GM12878 (cell line): ENCODE measurements at regions not wholly inside any gene's neighbourhood (a gene's known extent, or its start where the extent isn't known, plus 50 kb on each side); places are given as distances from the start of the nearest gene placed in this dataset.

Experiments
- ATAC-seq: fragments of 200-7000 bp; cut with Tn5 transposase; 3 replicates; pipeline ENCODE4 v1.9.1; 2020; ENCODE audit warnings: mild to moderate bottlenecking, moderate library complexity
- BruUV-seq: library from RNA; stranded (reverse); fragments of 400-500 nt; replicated peaks from 2 replicates; lab custom pipeline; 2021; lab: Mats Ljungman, UMichigan
- CTCF ChIA-PET: fragments of 300-600 bp; sonication (Branson Sonifier 250); formaldehyde crosslinking; extraction: SDS; loops from one replicate; lab custom pipeline; 2021; ENCODE audit warnings: inconsistent platforms; lab: Yijun Ruan, JAX
- POLR2A ChIA-PET: fragments of 350-600 bp; formaldehyde crosslinking; extraction: SDS; loops from one replicate; lab custom pipeline; 2021; ENCODE audit warnings: inconsistent platforms; lab: Charles Lee
- RAD21 ChIA-PET: fragments of 300-600 bp; sonication (Branson Sonifier 250); formaldehyde crosslinking; loops from one replicate; lab custom pipeline; 2023; ENCODE audit warnings: antibody characterized with exemption; ENCODE audit not compliant: unreplicated experiment; lab: Charles Lee
- SMC1A ChIA-PET: fragments of 300-600 bp; sonication (Branson Sonifier 250); formaldehyde crosslinking; loops from one replicate; lab custom pipeline; 2023; ENCODE audit not compliant: unreplicated experiment, uncharacterized antibody; lab: Charles Lee
- DNase-seq: peaks from one replicate; pipeline ENCODE4 v3.0.0-alpha.2; 2011; ENCODE audit warnings: low read depth, low spot score
- FAIRE-seq: peaks from 3 replicates; lab custom pipeline; 2011; peaks lifted over from hg19 to GRCh38; lab: Jason Lieb, UNC
- H2AFZ ChIP-seq: 2 replicates; pipeline ENCODE4 v1.6.0; 2011; ENCODE audit warnings: low read depth, low read length, control low read depth; ENCODE audit not compliant: control insufficient read depth
- H3K27ac ChIP-seq: 2 replicates; pipeline ENCODE4 v1.5.1; 2011; ENCODE audit warnings: control low read depth; ENCODE audit not compliant: control insufficient read depth, insufficient read depth
- H3K27me3 ChIP-seq, 2 experiments: replicated peaks in 1 of 2; 2 replicates each; pipeline versions ENCODE4 v1.6.0 to v1.6.1; 2011; ENCODE audit warnings: low read length in 1 of 2; ENCODE audit not compliant: control insufficient read depth in 2 of 2, insufficient read depth in 2 of 2
- H3K36me3 ChIP-seq, 2 experiments: 2 replicates each; pipeline ENCODE4 v1.5.1; 2011; ENCODE audit warnings: low read length in 1 of 2; ENCODE audit not compliant: control insufficient read depth in 2 of 2, insufficient read depth in 2 of 2
- H3K4me1 ChIP-seq: 2 replicates; pipeline ENCODE4 v1.6.1; 2011; ENCODE audit warnings: mild to moderate bottlenecking, low read length, moderate library complexity, mixed read lengths; ENCODE audit not compliant: control insufficient read depth, insufficient read depth
- H3K4me2 ChIP-seq: 2 replicates; pipeline ENCODE4 v1.6.0; 2011; ENCODE audit warnings: control low read depth; ENCODE audit not compliant: control insufficient read depth, insufficient read depth
- H3K4me3 ChIP-seq: fragments of 200-600 bp; sonication (generic); 2 replicates; pipeline ENCODE4 v1.5.1; 2016
- H3K79me2 ChIP-seq: 2 replicates; pipeline ENCODE4 v1.6.0; 2011; ENCODE audit warnings: low read length; ENCODE audit not compliant: control insufficient read depth, insufficient read depth
- H3K9ac ChIP-seq: 2 replicates; pipeline ENCODE4 v1.8.0; 2011; ENCODE audit warnings: low read length, control low read depth, mixed read lengths; ENCODE audit not compliant: control insufficient read depth, insufficient read depth
- H3K9me3 ChIP-seq: replicated peaks from 3 replicates; pipeline ENCODE4 v1.5.1; 2011; ENCODE audit warnings: mild to moderate bottlenecking, low read length; ENCODE audit not compliant: control insufficient read depth, insufficient read depth
- H4K20me1 ChIP-seq: 2 replicates; pipeline ENCODE4 v1.6.0; 2011; ENCODE audit not compliant: control insufficient read depth, insufficient read depth
- BCL3 ChIP-seq: IDR thresholded peaks from 2 replicates; pipeline ENCODE4 v1.6.1; 2011; ENCODE audit warnings: borderline replicate concordance, low read depth, mild to moderate bottlenecking, moderate library complexity, low read length; ENCODE audit not compliant: insufficient read depth, poor library complexity, severe bottlenecking
- CBFB ChIP-seq: IDR thresholded peaks from 2 replicates; pipeline ENCODE4 v1.6.1; 2016; ENCODE audit warnings: antibody characterized with exemption, low read depth
- CEBPB ChIP-seq, 2 experiments: fragments of 150-350 bp in 1 of 2; IDR thresholded peaks; 2 replicates each; pipeline ENCODE4 v1.6.1; 2012 to 2014; ENCODE audit warnings: low read depth in 2 of 2, low read length in 2 of 2, borderline replicate concordance in 1 of 2, inconsistent platforms in 1 of 2
- HCFC1 ChIP-seq: fragments of 150-350 bp; IDR thresholded peaks from 2 replicates; pipeline ENCODE4 v1.6.1; 2014; ENCODE audit warnings: low read length
- HDAC2 ChIP-seq: fragments of 200-600 bp; sonication (generic); IDR thresholded peaks from 2 replicates; pipeline ENCODE4 v1.6.1; 2017
- HDGF ChIP-seq: fragments of 450-650 bp; IDR thresholded peaks from 2 replicates; pipeline ENCODE4 v1.6.1; 2016; ENCODE audit warnings: antibody characterized with exemption
- KAT2A ChIP-seq: conservative IDR thresholded peaks from 2 replicates; pipeline ENCODE4 v1.6.1; 2011; ENCODE audit warnings: low read depth, low read length; ENCODE audit not compliant: control insufficient read depth
- KLF5 ChIP-seq: fragments of 450-650 bp; IDR thresholded peaks from 2 replicates; pipeline ENCODE4 v1.6.1; 2014; ENCODE audit warnings: mild to moderate bottlenecking; ENCODE audit not compliant: partially characterized antibody
- MYC ChIP-seq: IDR thresholded peaks from 2 replicates; pipeline ENCODE4 v1.6.1; 2011; ENCODE audit warnings: mild to moderate bottlenecking, low read length, moderate library complexity, inconsistent platforms; ENCODE audit not compliant: insufficient read depth, insufficient replicate concordance, insufficient read length, severe bottlenecking
- NFYA ChIP-seq: IDR thresholded peaks from 2 replicates; pipeline ENCODE4 v1.6.1; 2011; ENCODE audit warnings: low read depth, mild to moderate bottlenecking, low read length, improper control_type of control experiment, borderline replicate concordance
- PML ChIP-seq: IDR thresholded peaks from 2 replicates; pipeline ENCODE4 v1.6.1; 2012; ENCODE audit warnings: low read length, inconsistent platforms
- TCF12 ChIP-seq: IDR thresholded peaks from 2 replicates; pipeline ENCODE4 v1.6.1; 2011; ENCODE audit warnings: low read depth, mild to moderate bottlenecking, low read length
- ZNF24 ChIP-seq: fragments of 450-650 bp; IDR thresholded peaks from 2 replicates; pipeline ENCODE4 v1.6.1; 2017; ENCODE audit warnings: antibody characterized with exemption, mild to moderate bottlenecking
- ZNF622 ChIP-seq: fragments of 450-650 bp; IDR thresholded peaks from 2 replicates; pipeline ENCODE4 v1.6.1; 2017; ENCODE audit warnings: mild to moderate bottlenecking, inconsistent platforms
- WGBS: methylation state at CpG from one replicate; pipeline ENCODE4 v1.1.6; 2016; ENCODE audit warnings: low lambda C conversion rate; ENCODE audit not compliant: insufficient replicate concordance, insufficient coverage; ENCODE audit errors: missing lambda C conversion rate; 5-methylcytosine and 5-hydroxymethylcytosine counted together
- in situ Hi-C: fragments of 300-500 bp; cut with MboI; formaldehyde crosslinking; loops from 9 replicates; pipeline ENCODE4 v1.14.3; 2018; ENCODE audit warnings: mixed read lengths
- intact Hi-C: fragments of 100-400 bp; cut with micrococcal nuclease; formaldehyde crosslinking; loops from one replicate; pipeline ENCODE4 v1.14.2; 2022; ENCODE audit not compliant: unreplicated experiment
- TF ChIP-seq, protein P1 (sequence below), 3 experiments: IDR thresholded peaks in 2 of 3; conservative IDR thresholded peaks in 1 of 3; 2 replicates each; pipeline ENCODE4 v1.5.1; 2011; ENCODE audit warnings: low read depth in 3 of 3, low read length in 3 of 3, mild to moderate bottlenecking in 3 of 3, control low read depth in 2 of 3, moderate library complexity in 2 of 3, inconsistent platforms in 1 of 3, mixed read lengths in 1 of 3; ENCODE audit not compliant: control insufficient read depth in 2 of 3, insufficient read depth in 1 of 3; ENCODE audit errors: extremely low read depth in 1 of 3
- TF ChIP-seq, protein P2 (sequence below): fragments of 150-350 bp; IDR thresholded peaks from 2 replicates; pipeline ENCODE4 v1.6.1; 2016; ENCODE audit warnings: low read depth, low read length

DNA sequence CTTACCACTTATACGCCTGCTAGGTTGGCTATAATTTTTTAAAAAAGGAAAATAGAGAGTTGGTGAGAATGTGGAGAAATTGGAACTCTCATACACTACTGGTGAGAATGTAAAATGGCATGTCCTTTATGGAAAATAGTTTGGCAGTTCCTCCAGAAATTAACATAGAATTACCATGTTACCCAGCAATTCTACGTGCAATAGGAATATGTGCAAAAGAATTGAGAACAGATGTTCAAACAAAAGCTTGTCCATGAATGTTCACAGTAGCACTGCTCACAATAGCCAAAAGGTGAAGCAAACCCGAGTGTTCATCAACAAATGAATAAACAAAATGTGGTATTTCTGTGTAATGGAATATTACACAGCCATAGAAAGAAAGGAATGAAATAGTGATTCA lies 592.2 kb downstream of the DHX35 start (continued):
- no peak for TF ChIP-seq ZNF24
- no peak for TF ChIP-seq KAT2A
- TF ChIP-seq TCF12 = no peak
- no peak for TF ChIP-seq PML
- TF ChIP-seq, protein P1, sequence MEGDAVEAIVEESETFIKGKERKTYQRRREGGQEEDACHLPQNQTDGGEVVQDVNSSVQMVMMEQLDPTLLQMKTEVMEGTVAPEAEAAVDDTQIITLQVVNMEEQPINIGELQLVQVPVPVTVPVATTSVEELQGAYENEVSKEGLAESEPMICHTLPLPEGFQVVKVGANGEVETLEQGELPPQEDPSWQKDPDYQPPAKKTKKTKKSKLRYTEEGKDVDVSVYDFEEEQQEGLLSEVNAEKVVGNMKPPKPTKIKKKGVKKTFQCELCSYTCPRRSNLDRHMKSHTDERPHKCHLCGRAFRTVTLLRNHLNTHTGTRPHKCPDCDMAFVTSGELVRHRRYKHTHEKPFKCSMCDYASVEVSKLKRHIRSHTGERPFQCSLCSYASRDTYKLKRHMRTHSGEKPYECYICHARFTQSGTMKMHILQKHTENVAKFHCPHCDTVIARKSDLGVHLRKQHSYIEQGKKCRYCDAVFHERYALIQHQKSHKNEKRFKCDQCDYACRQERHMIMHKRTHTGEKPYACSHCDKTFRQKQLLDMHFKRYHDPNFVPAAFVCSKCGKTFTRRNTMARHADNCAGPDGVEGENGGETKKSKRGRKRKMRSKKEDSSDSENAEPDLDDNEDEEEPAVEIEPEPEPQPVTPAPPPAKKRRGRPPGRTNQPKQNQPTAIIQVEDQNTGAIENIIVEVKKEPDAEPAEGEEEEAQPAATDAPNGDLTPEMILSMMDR (IDR thresholded peaks at IDR 0.05 in 2 of 3, conservative IDR thresholded peaks at IDR 0.05 in 1 of 3; ENCODE audit: control insufficient read depth in 2 of 3, extremely low read depth in 1 of 3, insufficient read depth in 1 of 3, low read depth in 3 of 3, low read length in 3 of 3) = no peak
- TF ChIP-seq HCFC1 = no peak
- TF ChIP-seq MYC = no peak
- no peak for TF ChIP-seq NFYA
- no peak for TF ChIP-seq HDAC2

DNA sequence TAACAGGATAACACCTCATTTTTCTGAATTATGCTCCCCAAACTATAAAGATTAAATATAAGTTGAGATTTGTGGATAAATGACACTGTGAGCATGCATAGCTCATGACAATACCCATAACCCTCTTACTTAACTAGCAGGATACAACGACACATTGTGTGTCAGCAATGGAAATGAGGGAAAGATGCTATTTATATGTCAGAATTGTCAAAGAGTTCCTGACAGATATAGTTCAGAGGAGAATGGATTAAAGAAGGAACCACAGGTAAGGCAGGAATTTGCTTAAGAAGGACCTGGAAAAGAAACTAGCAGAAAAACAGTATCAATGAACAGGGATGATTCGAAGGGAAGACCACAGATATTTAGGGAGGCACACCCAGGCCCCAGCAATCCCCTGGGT lies 591.0 kb downstream of the DHX35 start:
- Histone ChIP-seq H3K9ac (no peak overlapping the region), H3K79me2 (no peaks in the 10 kb centered on the region), H3K27ac (no peak overlapping the region), H3K9me3 (no peaks in the 10 kb centered on the region), H3K36me3 (no peaks in the 10 kb centered on the region), H3K4me3 (no peak overlapping the region), H3K27me3 (no peaks in the 10 kb centered on the region), H2AFZ (no peak overlapping the region), H3K4me1 (no peaks in the 10 kb centered on the region)
- POLR2A ChIA-PET = no interaction called here
- 0% methylated on average over 2 of the region's 2 CpGs for WGBS
- no peak for ATAC-seq
- RAD21 ChIA-PET = no interaction called here
- no peak for FAIRE-seq
- SMC1A ChIA-PET = no interaction called here
- DNase-seq = no peak
- CTCF ChIA-PET = no interaction called here
- intact Hi-C loops = no loop called here
- TF ChIP-seq KLF5 (no peak), HDGF (no peak), ZNF622 (no peak), CBFB (no peak), BCL3 (no peak), TCF12 (no peak), CEBPB (IDR thresholded peaks at IDR 0.05; ENCODE audit: borderline replicate concordance in 1 of 2, low read depth in 2 of 2, low read length in 2 of 2) (no peak)
- TF ChIP-seq, protein P2, sequence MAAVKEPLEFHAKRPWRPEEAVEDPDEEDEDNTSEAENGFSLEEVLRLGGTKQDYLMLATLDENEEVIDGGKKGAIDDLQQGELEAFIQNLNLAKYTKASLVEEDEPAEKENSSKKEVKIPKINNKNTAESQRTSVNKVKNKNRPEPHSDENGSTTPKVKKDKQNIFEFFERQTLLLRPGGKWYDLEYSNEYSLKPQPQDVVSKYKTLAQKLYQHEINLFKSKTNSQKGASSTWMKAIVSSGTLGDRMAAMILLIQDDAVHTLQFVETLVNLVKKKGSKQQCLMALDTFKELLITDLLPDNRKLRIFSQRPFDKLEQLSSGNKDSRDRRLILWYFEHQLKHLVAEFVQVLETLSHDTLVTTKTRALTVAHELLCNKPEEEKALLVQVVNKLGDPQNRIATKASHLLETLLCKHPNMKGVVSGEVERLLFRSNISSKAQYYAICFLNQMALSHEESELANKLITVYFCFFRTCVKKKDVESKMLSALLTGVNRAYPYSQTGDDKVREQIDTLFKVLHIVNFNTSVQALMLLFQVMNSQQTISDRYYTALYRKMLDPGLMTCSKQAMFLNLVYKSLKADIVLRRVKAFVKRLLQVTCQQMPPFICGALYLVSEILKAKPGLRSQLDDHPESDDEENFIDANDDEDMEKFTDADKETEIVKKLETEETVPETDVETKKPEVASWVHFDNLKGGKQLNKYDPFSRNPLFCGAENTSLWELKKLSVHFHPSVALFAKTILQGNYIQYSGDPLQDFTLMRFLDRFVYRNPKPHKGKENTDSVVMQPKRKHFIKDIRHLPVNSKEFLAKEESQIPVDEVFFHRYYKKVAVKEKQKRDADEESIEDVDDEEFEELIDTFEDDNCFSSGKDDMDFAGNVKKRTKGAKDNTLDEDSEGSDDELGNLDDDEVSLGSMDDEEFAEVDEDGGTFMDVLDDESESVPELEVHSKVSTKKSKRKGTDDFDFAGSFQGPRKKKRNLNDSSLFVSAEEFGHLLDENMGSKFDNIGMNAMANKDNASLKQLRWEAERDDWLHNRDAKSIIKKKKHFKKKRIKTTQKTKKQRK = no peak
- TF ChIP-seq, all 136 proteins: peak for 0
- in situ Hi-C loops = no loop called here
- BruUV-seq = no TSS peak
- Histone ChIP-seq H4K20me1 (no peaks in the 10 kb centered on the region), H3K4me2 (no peak overlapping the region)
